SW 1271 (cell line): ENCODE measurements at regions not wholly inside any gene's neighbourhood (a gene's known extent, or its start where the extent isn't known, plus 50 kb on each side); places are given as distances from the start of the nearest gene placed in this dataset.
"Not testable (repeated sequence)": the region's sequence is repeated elsewhere in the genome, so short reads cannot be mapped to it uniquely, and the experiment has no call there.

ENCODE experiments used
- DNase-seq, 2 experiments: peaks; one replicate each; lab custom pipeline; 2025; lab: John Stamatoyannopoulos, UW

DNA sequence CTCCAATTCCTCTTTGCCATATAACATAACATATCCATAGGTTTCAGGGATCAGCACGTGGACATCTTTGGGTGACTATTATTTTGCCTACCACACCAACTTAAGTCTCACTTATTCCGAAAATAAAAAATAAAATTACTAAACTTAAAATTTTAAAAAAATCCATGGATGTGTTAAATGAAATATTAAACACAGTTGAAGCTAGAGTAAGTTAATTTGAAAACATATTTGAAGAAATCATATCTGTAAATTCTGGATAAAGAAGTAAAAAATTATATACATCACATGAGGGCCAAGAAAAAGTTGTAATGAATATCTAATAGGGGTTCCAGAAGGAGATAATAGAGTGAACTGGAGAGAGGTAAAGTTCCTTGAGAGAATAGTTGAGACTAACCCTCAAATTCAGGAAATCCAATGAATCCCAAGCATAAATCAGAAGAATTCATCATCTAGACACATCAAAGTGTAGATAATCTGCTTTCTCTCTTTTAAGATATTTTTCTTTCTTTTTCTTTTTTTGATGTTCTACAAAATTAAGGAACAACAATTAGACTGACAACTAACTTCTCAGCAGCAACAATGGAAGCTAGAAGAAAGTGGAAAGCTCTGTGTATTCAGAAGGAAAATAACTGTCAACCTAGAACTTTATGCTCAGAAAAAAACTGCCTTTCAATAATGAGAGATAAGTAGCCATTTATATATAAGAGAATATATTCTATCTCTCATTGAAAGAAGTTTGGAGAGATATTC is 147.4 kb downstream of the ABHD5 start:
- DNase-seq = no peak

DNA sequence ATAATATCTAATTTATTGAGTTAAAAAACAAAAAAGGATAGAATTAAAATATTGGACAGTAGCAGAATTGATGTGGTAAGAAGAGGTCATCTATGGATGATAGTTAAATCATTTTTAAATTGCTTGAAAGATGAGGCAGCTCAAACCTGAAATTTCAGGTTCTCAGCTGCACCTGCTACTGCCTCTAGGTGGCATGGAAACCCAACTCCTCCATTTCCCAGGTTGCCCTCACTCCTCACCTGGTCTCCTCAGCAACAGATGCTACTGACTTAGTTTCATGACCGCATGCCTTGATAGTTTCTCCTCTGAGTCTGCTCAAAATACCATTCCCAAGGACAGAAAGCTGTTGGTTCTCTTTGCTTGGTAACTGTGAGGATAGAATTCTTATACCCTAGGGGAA is 148.1 kb downstream of the ABHD5 start:
- no peak for DNase-seq

DNA sequence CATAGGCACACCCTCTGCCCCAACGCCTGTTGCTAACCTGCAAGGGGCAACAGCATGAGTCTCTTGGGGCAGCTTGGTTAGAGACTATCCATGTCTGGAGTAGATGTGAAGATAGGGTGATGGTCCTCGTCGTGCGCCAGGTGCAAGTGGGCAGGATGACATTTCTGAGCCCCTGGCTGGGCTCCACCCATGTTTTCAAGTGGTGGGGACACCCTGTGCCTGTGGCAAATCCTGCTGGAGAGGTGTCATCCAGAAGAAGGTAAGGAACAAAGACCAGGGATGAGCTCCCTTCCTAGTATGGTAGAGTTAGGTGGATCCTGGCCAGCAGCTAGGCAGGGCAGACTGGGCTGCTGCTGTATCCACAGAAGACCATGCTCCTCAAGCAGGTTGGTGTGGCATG is 152.6 kb downstream of the ABHD5 start:
- no peak for DNase-seq

GRCh38 chr3:43844757-43845156 is 154.0 kb downstream of the ABHD5 start:
- DNase-seq = no peak

- not testable (repeated sequence) for DNase-seq
These were observed 154.8 kb downstream of the ABHD5 start for GRCh38 chr3:43845553-43845952.

DNA sequence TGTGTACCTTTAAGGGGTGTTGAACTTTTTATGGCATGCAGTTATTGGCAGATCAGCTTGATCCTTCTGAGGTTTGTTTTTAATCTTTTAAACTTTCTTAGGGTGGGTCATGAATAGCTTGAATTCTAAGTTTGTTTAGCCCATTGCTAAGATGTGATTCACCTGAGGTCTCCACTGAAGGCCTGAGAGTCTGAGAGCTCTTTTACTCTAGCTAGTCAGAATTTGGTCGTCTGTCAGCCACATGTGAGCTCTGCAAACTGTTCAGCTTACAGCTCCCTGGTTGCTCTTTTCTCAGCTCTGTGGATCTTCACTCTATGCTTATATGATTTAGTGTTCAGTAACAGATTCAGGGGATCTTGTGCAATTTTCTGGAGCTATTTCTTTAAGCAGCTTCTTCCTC is 161.3 kb downstream of the ABHD5 start:
- no peak for DNase-seq

DNA sequence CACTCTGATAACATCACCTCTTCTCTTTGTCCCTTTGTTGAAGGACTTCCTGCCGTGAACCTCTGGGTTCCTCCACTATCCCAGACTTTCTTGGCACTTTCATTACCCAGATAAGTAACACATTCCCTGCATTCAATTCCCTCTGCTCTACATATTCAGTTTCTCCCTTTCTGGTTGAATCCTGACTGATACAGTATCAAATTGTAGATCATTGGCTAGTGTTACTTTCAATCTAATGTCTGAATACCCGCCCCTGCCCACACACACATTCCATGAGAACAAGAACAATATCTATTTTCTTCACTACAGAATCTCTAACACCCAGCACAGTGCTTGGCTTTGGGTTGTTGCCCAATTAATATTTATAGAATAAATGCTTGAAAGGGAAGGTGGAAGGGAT is 163.5 kb downstream of the ABHD5 start:
- no peak for DNase-seq

DNA sequence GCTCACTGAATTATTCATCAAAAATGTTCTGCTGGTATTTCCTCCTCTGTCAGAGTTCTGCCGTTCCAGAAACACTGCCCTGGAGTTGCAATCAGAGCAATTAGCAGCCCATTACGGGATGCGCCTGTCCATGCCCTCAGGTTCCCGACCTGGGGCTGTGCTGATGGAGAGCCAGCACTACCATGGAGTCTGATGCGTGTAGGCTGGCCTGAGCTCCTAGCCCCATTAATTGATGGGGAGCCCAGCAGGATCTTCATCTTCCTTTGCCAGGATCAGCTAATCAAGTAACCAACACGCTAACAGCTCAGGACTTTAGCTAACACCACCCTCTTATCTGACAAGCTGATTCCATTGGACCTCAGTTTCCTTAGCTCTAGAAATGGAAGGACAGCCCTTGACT is 164.2 kb downstream of the ABHD5 start:
- no peak for DNase-seq

DNA sequence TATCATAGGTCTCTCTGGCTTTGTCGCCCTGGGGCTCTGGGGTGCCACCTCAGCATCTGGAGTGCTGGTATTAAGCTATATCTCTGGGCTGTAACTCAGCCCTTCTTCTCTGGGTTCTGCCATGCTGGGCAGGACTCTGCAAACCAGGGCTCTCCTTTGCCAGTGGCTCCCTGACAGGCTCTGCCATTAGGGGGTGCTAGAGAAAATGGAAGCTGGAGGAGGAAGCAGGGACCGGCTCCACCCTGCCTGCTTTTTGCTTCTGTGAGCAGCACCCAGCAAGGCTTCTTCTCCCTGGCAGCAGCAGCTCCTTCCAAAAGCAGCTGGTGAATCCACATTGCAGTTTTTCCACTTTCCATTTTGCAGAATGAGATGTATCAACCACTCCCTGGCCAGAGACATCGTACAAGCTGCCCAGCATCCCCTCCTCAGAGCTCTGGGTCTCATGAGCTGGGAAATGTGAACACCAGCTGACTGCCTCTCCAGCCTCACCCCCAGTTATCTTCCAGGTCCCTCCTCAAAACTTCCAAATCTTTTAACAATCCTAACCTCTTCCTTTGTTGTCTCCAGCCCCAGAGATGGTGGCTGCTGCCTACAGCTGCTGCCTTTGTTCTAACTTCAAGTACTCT is 165.0 kb downstream of the ABHD5 start:
- DNase-seq = peak in 1 of 2 experiments; percentile 56

DNA sequence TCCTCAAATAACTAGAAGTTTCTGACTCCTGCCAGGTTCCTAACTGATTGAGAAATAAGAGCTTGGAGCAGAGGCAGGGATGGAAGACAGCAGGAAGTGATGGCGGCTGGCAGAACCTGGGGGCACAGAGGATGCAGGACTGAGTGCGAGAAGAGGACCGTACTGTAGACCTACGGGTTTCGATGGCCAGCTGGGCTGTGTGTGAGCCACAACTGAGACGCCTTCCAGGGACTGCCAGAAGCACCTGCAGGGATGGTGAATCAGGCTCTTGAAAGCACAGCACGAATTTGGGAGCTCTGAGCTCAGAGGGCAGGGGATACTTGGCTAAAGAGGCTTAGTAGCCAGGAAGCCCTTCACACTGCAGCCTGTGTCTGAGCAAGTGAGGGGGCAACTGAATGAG is 165.6 kb downstream of the ABHD5 start:
- DNase-seq = no peak

- DNase-seq = no peak
These were observed 166.0 kb downstream of the ABHD5 start for GRCh38 chr3:43856761-43857160.

DNA sequence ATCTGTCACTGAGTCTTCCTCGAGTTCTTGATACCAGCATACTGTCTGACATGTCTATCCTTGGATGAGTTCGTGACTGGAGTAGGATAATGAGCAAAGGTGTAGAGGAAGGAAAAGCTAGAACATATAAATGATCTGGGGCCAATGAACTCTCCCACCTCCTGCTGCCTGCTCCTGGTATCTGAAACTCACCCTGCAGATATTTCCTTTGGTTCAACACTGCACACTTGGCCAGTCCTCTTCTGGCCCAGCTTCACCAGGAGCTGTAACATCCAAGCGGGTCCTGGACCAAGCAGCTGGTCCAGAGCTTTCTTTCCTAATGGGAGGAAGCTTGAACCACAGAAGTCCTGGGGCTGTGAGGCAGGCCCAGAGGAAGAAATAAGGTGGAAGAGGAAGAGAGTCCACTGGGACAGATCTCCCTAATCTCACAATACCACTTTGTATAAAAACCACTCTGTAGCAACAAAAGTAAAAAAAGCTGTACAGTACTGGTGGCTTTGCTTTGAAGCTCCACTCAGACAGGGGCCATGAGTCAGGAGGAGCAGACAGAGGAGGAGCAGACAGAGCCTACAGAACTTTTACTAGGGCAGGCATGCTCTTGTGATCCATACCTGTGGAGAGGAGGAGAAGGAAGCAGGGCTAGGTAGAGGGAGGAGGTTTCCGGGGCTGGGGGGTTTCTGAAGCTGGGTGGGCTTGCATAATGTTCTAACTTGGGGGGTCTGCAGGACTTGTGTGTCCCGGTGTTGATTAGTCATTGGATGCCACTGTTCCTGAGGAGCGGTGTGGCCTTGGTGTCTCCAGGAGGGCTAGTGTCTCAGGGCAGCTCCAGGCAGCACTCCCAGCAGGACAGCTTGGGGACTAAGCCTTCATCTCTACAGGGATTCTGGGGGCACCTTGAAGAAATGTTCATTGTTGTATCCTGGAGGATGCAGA is 166.9 kb downstream of the ABHD5 start:
- DNase-seq = no peak

DNA sequence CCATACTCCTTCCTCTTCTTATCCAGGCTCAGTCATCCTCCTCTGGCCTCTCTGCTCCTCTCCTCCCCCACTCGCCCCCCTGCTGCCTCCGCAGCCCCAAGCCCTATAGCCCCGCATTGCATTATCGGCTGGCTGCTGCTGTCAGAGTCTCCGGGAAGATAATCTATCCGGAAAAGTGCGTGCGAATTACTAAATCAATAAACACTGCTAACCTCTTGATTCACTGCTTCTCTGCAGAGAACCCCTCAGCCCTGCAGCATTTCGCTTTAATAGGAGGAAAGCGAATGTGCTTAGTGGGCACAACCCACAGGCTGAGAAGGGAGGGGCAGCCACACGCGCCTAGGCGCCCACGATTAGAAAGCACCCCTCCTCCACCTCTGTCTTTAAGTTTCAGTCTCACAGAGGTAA is 167.6 kb downstream of the ABHD5 start:
- DNase-seq = no peak

GRCh38 chr3:43859766-43860165 is 169.0 kb downstream of the ABHD5 start:
- DNase-seq = no peak

GRCh38 chr3:43861635-43862034 is 170.9 kb downstream of the ABHD5 start:
- DNase-seq = no peak

DNA sequence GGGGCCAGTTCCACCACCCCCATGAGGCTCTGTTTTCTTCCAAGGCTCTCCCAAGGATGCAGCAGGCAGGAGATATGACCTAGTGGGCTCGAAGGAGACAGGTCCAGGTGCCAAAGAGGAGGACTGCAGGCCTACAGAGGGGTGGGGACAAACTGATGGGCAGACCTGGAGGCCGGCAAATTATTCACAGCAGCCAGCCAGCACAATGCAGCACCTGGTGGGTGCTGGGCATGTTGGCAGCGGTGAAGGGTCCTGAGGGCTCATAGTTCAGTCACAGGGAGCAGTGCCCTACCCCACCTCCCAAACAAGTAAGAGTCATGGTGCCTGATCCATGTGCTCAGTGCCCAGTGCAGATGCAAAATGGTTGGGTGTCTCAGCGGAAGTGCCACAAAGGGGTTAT is 171.7 kb downstream of the ABHD5 start:
- no peak for DNase-seq

DNA sequence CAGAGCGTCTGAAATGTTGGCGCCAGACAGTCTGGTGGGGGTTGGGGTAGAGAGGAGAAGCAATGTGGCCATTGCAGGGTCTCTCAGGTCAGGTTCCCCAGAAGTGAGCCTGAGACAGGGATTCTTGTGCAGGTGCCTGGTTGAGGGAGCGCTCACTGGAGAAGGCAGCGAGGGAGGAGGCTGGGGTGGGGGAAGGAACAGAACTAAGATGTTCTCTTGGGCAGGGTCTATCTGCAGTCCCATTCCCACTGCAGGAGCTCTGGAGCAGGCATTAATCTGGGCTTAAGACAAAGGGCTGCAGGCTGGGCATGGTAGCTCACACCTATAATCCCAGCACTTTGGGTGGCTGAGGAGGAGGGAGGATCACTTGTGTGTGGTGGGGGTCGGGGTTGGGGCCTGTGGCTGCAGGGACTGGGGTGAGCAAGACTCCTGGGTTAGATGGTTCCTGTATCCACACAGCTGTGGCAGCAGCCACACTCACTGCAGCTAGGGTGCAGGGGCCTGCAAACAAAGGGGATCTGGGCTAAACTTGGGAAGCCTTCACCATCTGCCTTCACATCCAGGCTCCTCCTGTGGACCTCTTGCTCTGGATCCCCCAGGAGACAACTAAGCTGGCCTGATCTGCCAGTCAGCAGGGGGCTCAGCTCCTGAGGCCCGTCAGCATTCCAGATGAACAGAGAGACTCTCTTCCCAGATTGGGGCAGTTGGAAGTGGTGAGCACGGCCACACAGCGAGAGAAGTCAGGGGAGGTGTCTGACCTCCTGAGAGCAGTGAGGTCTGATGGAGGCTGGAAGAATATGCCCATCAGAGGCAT is 172.5 kb downstream of the ABHD5 start:
- no peak for DNase-seq

- DNase-seq = no peak
These were observed 173.5 kb downstream of the ABHD5 start for GRCh38 chr3:43863966-43864933.

DNA sequence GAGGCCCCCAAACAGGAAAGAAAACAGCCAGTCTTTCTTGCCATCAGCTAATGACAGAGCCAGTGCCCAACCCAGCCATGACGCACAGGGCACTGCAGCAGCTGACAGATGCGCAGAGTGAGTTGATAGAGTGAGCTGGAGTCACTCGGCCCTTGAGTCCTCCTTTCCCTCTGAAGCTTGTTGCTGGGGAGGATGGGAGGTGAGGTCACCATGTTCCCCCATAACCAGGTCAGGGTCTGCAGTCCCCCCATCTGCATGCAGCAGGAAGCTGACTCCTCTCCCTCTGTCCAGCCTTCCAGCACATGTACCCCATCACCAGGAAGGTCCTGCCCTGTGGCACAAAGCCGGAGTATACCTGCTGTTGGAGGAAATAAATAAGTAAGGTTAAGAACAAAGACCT is 174.6 kb downstream of the ABHD5 start:
- DNase-seq = no peak

- no peak for DNase-seq
These were observed 175.3 kb downstream of the ABHD5 start for GRCh38 chr3:43865887-43866528.
